ENCODE measurements at regions not wholly inside any gene's neighbourhood (a gene's known extent, or its start where the extent isn't known, plus 50 kb on each side); places are given as distances from the start of the nearest gene placed in this dataset.

- no peak for DNase-seq (ENCODE audit: low spot score)
These were observed 243.3 kb upstream of the NCKAP5 start for GRCh38 chr2:133811409-133812125.

- no peak for DNase-seq (ENCODE audit: low spot score)
These were observed 244.8 kb upstream of the NCKAP5 start for GRCh38 chr2:133812826-133813617.

GRCh38 chr2:133814890-133815289 lies 246.6 kb upstream of the NCKAP5 start:
- no peak for DNase-seq (ENCODE audit: low spot score)

- no peak for DNase-seq (ENCODE audit: low spot score)
These were observed 247.8 kb upstream of the NCKAP5 start for GRCh38 chr2:133816037-133816436.

- DNase-seq (ENCODE audit: low spot score), result peak; percentile 78
These were observed 249.7 kb upstream of the NCKAP5 start for GRCh38 chr2:133817680-133818566.

GRCh38 chr2:133818661-133819060 lies 250.4 kb upstream of the NCKAP5 start:
- DNase-seq (ENCODE audit: low spot score), result no peak

GRCh38 chr2:133819906-133820305 lies 251.6 kb upstream of the NCKAP5 start:
- no peak for DNase-seq (ENCODE audit: low spot score)

- DNase-seq (ENCODE audit: low spot score), result no peak
These were observed 253.0 kb upstream of the NCKAP5 start for GRCh38 chr2:133821107-133821760.

GRCh38 chr2:133822517-133823225 lies 254.4 kb upstream of the NCKAP5 start:
- no peak for DNase-seq (ENCODE audit: low spot score)

- no peak for DNase-seq (ENCODE audit: low spot score)
These were observed 254.9 kb upstream of the NCKAP5 start for GRCh38 chr2:133823226-133823550.

GRCh38 chr2:133824869-133825268 lies 256.6 kb upstream of the NCKAP5 start:
- no peak for DNase-seq (ENCODE audit: low spot score)

GRCh38 chr2:133825778-133826177 lies 257.5 kb upstream of the NCKAP5 start:
- no peak for DNase-seq (ENCODE audit: low spot score)

- no peak for DNase-seq (ENCODE audit: low spot score)
These were observed 260.6 kb upstream of the NCKAP5 start for GRCh38 chr2:133828913-133829312.

GRCh38 chr2:133829450-133830020 lies 261.3 kb upstream of the NCKAP5 start:
- DNase-seq (ENCODE audit: low spot score), result no peak

- no peak for DNase-seq (ENCODE audit: low spot score)
These were observed 265.5 kb upstream of the NCKAP5 start for GRCh38 chr2:133833746-133834145.

GRCh38 chr2:133835821-133836619 lies 267.8 kb upstream of the NCKAP5 start:
- DNase-seq (ENCODE audit: low spot score), result no peak

- no peak for DNase-seq (ENCODE audit: low spot score)
These were observed 268.6 kb upstream of the NCKAP5 start for GRCh38 chr2:133836691-133837345.

GRCh38 chr2:133837441-133838094 lies 269.3 kb upstream of the NCKAP5 start:
- peak; percentile 30 for DNase-seq (ENCODE audit: low spot score)

Measured in umbilical cord (tissue), 1 donor.